T-cell (primary cell): ENCODE measurements at regions not wholly inside any gene's neighbourhood (a gene's known extent, or its start where the extent isn't known, plus 50 kb on each side); places are given as distances from the start of the nearest gene placed in this dataset.

Experiments
- ATAC-seq, 4 experiments: fragments of 200-7000 bp in 3 of 4; fragments of 150-1000 bp in 1 of 4; cut with Tn5 transposase; replicated peaks in 1 of 4; 1 replicate in 3 of 4; 2 replicates in 1 of 4; pipeline ENCODE4 v1.10.0; 2021; ENCODE audit warnings: moderate library complexity in 3 of 4, mild to moderate bottlenecking in 2 of 4, moderate number of reproducible peaks in 1 of 4
- CTCF ChIA-PET, 2 donors: fragments of 300-600 bp; sonication (Branson Sonifier 250); formaldehyde crosslinking; loops; one replicate each; lab custom pipeline; 2022; ENCODE audit warnings: antibody characterized with exemption in 2 of 2; lab: Charles Lee
- POLR2A ChIA-PET, 2 donors: fragments of 300-600 bp; sonication (Branson Sonifier 250); formaldehyde crosslinking; loops; one replicate each; lab custom pipeline; 2022; ENCODE audit warnings: antibody characterized with exemption in 2 of 2; lab: Charles Lee
- DNase-seq, 35 experiments: peaks; one replicate each; pipeline versions ENCODE4 v3.0.0 to v3.0.0-alpha.2; 2013 to 2023
- H3K27ac ChIP-seq: one replicate; pipeline ENCODE4 v1.5.1; 2013; ENCODE audit warnings: low read length
- H3K27me3 ChIP-seq, 2 experiments: replicated peaks in 1 of 2; 1 replicate in 1 of 2; 2 replicates in 1 of 2; pipeline versions ENCODE4 v1.6.1 to v1.7.0; 2013; ENCODE audit warnings: low read length in 1 of 2, mixed read lengths in 1 of 2; ENCODE audit not compliant: control insufficient read depth in 2 of 2, insufficient read depth in 2 of 2; ENCODE audit errors: extremely low read depth in 1 of 2
- H3K36me3 ChIP-seq, 2 donors: 1 replicate in 1 of 2; 2 replicates in 1 of 2; pipeline versions ENCODE4 v1.6.1 to v1.7.0; 2013; ENCODE audit warnings: low read length in 1 of 2; ENCODE audit not compliant: control insufficient read depth in 2 of 2, insufficient read depth in 1 of 2; ENCODE audit errors: extremely low read depth in 1 of 2
- H3K4me1 ChIP-seq, 2 experiments: 1 replicate in 1 of 2; 2 replicates in 1 of 2; pipeline versions ENCODE4 v1.6.1 to v1.7.0; 2013; ENCODE audit warnings: low read length in 2 of 2, mixed read lengths in 1 of 2; ENCODE audit not compliant: insufficient read depth in 2 of 2, control insufficient read depth in 1 of 2; ENCODE audit errors: extremely low read depth in 1 of 2
- H3K4me3 ChIP-seq, 2 donors: 1 replicate in 1 of 2; 2 replicates in 1 of 2; pipeline versions ENCODE4 v1.5.1 to v1.7.0; 2013; ENCODE audit warnings: mild to moderate bottlenecking in 2 of 2, low read length in 1 of 2, moderate library complexity in 1 of 2; ENCODE audit not compliant: control insufficient read depth in 1 of 2; ENCODE audit errors: extremely low read depth in 1 of 2
- H3K9me3 ChIP-seq: 2 replicates; pipeline ENCODE4 v1.7.0; 2013
- H3K27ac Mint-ChIP-seq, 2 donors: one replicate each; pipeline ENCODE4 v1.8.0; 2020 to 2021; ENCODE audit warnings: mild to moderate bottlenecking in 2 of 2, mixed read lengths in 2 of 2
- H3K27me3 Mint-ChIP-seq, 2 donors: one replicate each; pipeline ENCODE4 v1.8.0; 2021 to 2022; ENCODE audit warnings: mixed read lengths in 2 of 2
- H3K36me3 Mint-ChIP-seq: one replicate; pipeline ENCODE4 v1.8.0; 2021; ENCODE audit warnings: mixed read lengths
- H3K4me1 Mint-ChIP-seq, 3 donors: one replicate each; pipeline ENCODE4 v1.8.0; 2020 to 2022; ENCODE audit warnings: mixed read lengths in 3 of 3, mild to moderate bottlenecking in 1 of 3
- H3K4me3 Mint-ChIP-seq, 3 donors: one replicate each; pipeline ENCODE4 v1.8.0; 2020 to 2022; ENCODE audit warnings: mild to moderate bottlenecking in 3 of 3, mixed read lengths in 3 of 3, moderate library complexity in 3 of 3
- H3K9me3 Mint-ChIP-seq, 3 donors: one replicate each; pipeline ENCODE4 v1.8.0; 2020 to 2022; ENCODE audit warnings: mixed read lengths in 3 of 3
- WGBS: methylation state at CpG from one replicate; pipeline ENCODE4 v1.1.5; 2013; ENCODE audit warnings: missing lambda C conversion rate; ENCODE audit not compliant: insufficient coverage; 5-methylcytosine and 5-hydroxymethylcytosine counted together

- H3K27me3 ChIP-seq = no peaks in the 10 kb centered on the region
- H3K36me3 Mint-ChIP-seq = peaks cover 8% of the 10 kb centered on the region
- peaks cover 0 to 10% (median 7%) of the 10 kb centered on the region in 3 donors for H3K9me3 Mint-ChIP-seq
- ATAC-seq = no peak
- H3K27me3 Mint-ChIP-seq = no peaks in the 10 kb centered on the region
- no peak overlapping the region for H3K4me3 ChIP-seq
- H3K4me1 Mint-ChIP-seq = peaks cover 62 to 82% (median 64%) of the 10 kb centered on the region in 3 donors
- H3K4me3 Mint-ChIP-seq = peak overlapping the region in 2 of 3 donors; percentile 2 to 79
- WGBS = 40% methylated on average over 1 of the region's 5 CpGs
- no peaks in the 10 kb centered on the region for H3K36me3 ChIP-seq
- peak in 1 of 35 experiments; percentile 10 for DNase-seq
- H3K27ac Mint-ChIP-seq = peak overlapping the region; percentile 91 to 97
- H3K27ac ChIP-seq = peak overlapping the region; percentile 70
- POLR2A ChIA-PET = interaction anchor here in 1 of 2 donors (1.1 kb wide), 1 partner anchor 51 kb away, joined by 3 read pairs; no protein-coding TSS in a partner anchor
- H3K9me3 ChIP-seq = no peaks in the 10 kb centered on the region
- CTCF ChIA-PET = interaction anchor here in 1 of 2 donors (0.6 to 1.5 kb wide), 2 partner anchors 160 to 1283 kb away, joined by 3 to 7 read pairs; no protein-coding TSS in a partner anchor
- H3K4me1 ChIP-seq = peaks cover 32 to 39% of the 10 kb centered on the region in 2 experiments
Measured at GRCh38 chr10:47207894-47208469, 92.0 kb upstream of the GDF10 start.

GRCh38 chr10:47209466-47209865 lies 90.5 kb upstream of the GDF10 start:
- Histone ChIP-seq H3K4me1 (peaks cover 30 to 36% of the 10 kb centered on the region in 2 experiments), H3K27me3 (no peaks in the 10 kb centered on the region), H3K27ac (peak overlapping the region; percentile 21), H3K36me3 (no peaks in the 10 kb centered on the region), H3K4me3 (no peak overlapping the region), H3K9me3 (no peaks in the 10 kb centered on the region)
- no peak for ATAC-seq
- Mint-ChIP-seq H3K36me3 (peaks cover 8% of the 10 kb centered on the region), H3K27me3 (no peaks in the 10 kb centered on the region), H3K4me1 (peaks cover 63 to 71% (median 66%) of the 10 kb centered on the region in 3 donors), H3K4me3 (no peak overlapping the region), H3K9me3 (peaks cover 0 to 7% (median 7%) of the 10 kb centered on the region in 3 donors), H3K27ac (peak overlapping the region; percentile 83 to 88)
- WGBS = no CpG with 5 or more reads among the region's 1 CpG
- DNase-seq = no peak
- CTCF ChIA-PET = interaction anchor here in 1 of 2 donors (0.5 kb wide), 1 partner anchor 89 kb away, joined by 3 read pairs; no protein-coding TSS in a partner anchor
- POLR2A ChIA-PET = no interaction called here

GRCh38 chr10:47214520-47214919 lies 85.5 kb upstream of the GDF10 start:
- H3K9me3 ChIP-seq = no peaks in the 10 kb centered on the region
- no peaks in the 10 kb centered on the region for H3K36me3 ChIP-seq
- no peak overlapping the region for H3K4me3 Mint-ChIP-seq
- no peak for DNase-seq
- H3K4me3 ChIP-seq = no peak overlapping the region
- H3K27ac ChIP-seq = no peak overlapping the region
- peaks cover 32 to 48% (median 36%) of the 10 kb centered on the region in 3 donors for H3K4me1 Mint-ChIP-seq
- H3K36me3 Mint-ChIP-seq = peaks cover 8% of the 10 kb centered on the region
- ChIA-PET CTCF (no interaction called here), POLR2A (no interaction called here)
- ATAC-seq = no peak
- peaks cover 0 to 7% (median 4%) of the 10 kb centered on the region in 3 donors for H3K9me3 Mint-ChIP-seq
- H3K27me3 ChIP-seq = no peaks in the 10 kb centered on the region
- H3K27me3 Mint-ChIP-seq = no peaks in the 10 kb centered on the region
- H3K27ac Mint-ChIP-seq = no peak overlapping the region
- peaks cover 0 to 2% of the 10 kb centered on the region in 2 experiments for H3K4me1 ChIP-seq

- ChIA-PET CTCF (no interaction called here), POLR2A (no interaction called here)
- DNase-seq (no peak), ATAC-seq (no peak)
- Histone ChIP-seq H3K27ac (no peak overlapping the region), H3K27me3 (no peaks in the 10 kb centered on the region), H3K4me3 (no peak overlapping the region), H3K4me1 (no peaks in the 10 kb centered on the region), H3K36me3 (no peaks in the 10 kb centered on the region), H3K9me3 (no peaks in the 10 kb centered on the region)
- H3K9me3 Mint-ChIP-seq = peaks cover 0 to 6% (median 4%) of the 10 kb centered on the region in 3 donors
- H3K27me3 Mint-ChIP-seq = no peaks in the 10 kb centered on the region
- H3K36me3 Mint-ChIP-seq = peaks cover 6% of the 10 kb centered on the region
- peaks cover 20 to 30% (median 26%) of the 10 kb centered on the region in 3 donors for H3K4me1 Mint-ChIP-seq
- WGBS = no CpG with 5 or more reads among the region's 3 CpGs
- H3K4me3 Mint-ChIP-seq = no peak overlapping the region
- H3K27ac Mint-ChIP-seq = peak overlapping the region; percentile 4 to 20
Measured at GRCh38 chr10:47217113-47217512, 82.9 kb upstream of the GDF10 start.

- Mint-ChIP-seq H3K9me3 (no peaks in the 10 kb centered on the region), H3K36me3 (no peaks in the 10 kb centered on the region), H3K4me3 (no peak overlapping the region), H3K27me3 (no peaks in the 10 kb centered on the region), H3K27ac (no peak overlapping the region), H3K4me1 (peaks cover 20 to 31% (median 22%) of the 10 kb centered on the region in 3 donors)
- no peaks in the 10 kb centered on the region for H3K27me3 ChIP-seq
- no peak for ATAC-seq
- no peaks in the 10 kb centered on the region for H3K36me3 ChIP-seq
- CTCF ChIA-PET = no interaction called here
- H3K4me3 ChIP-seq = no peak overlapping the region
- H3K4me1 ChIP-seq = no peaks in the 10 kb centered on the region
- 63% methylated on average over 5 of the region's 5 CpGs for WGBS
- H3K27ac ChIP-seq = no peak overlapping the region
- no peaks in the 10 kb centered on the region for H3K9me3 ChIP-seq
- POLR2A ChIA-PET = no interaction called here
- DNase-seq = no peak
Measured at GRCh38 chr10:47218803-47219202, 81.2 kb upstream of the GDF10 start.

GRCh38 chr10:47222461-47222860 lies 77.5 kb upstream of the GDF10 start:
- Mint-ChIP-seq H3K4me3 (no peak overlapping the region), H3K9me3 (no peaks in the 10 kb centered on the region), H3K4me1 (peaks cover 5 to 20% (median 7%) of the 10 kb centered on the region in 3 donors), H3K27me3 (no peaks in the 10 kb centered on the region), H3K36me3 (no peaks in the 10 kb centered on the region), H3K27ac (no peak overlapping the region)
- ChIA-PET POLR2A (no interaction called here), CTCF (no interaction called here)
- Histone ChIP-seq H3K9me3 (no peaks in the 10 kb centered on the region), H3K36me3 (no peaks in the 10 kb centered on the region), H3K4me1 (no peaks in the 10 kb centered on the region), H3K4me3 (no peak overlapping the region), H3K27me3 (no peaks in the 10 kb centered on the region), H3K27ac (no peak overlapping the region)
- WGBS = 88% methylated on average over 3 of the region's 4 CpGs
- DNase-seq (no peak), ATAC-seq (no peak)
